ENCODE measurements at regions not wholly inside any gene's neighbourhood (a gene's known extent, or its start where the extent isn't known, plus 50 kb on each side); places are given as distances from the start of the nearest gene placed in this dataset.

GRCh38 chr6:113432521-113433334 is 424.4 kb upstream of the MARCKS start:
- no peak for TF ChIP-seq CTCF (IDR thresholded peaks at IDR 0.05; ENCODE audit: low read depth, low read length, missing control alignments)
- no peak for DNase-seq (ENCODE audit: low read depth)
- H3K4me3 ChIP-seq (ENCODE audit: low read depth, low read length): no peak overlapping the region
- in situ Hi-C loops (cut with HindIII; ENCODE audit: low sequenced_read_pairs): no loop called here

- no peak overlapping the region for H3K4me3 ChIP-seq (ENCODE audit: low read depth, low read length)
- no peak for TF ChIP-seq CTCF (IDR thresholded peaks at IDR 0.05; ENCODE audit: low read depth, low read length, missing control alignments)
- DNase-seq (ENCODE audit: low read depth): no peak
- in situ Hi-C loops (cut with HindIII; ENCODE audit: low sequenced_read_pairs): no loop called here
Observed at GRCh38 chr6:113433335-113433991, 423.7 kb upstream of the MARCKS start.

GRCh38 chr6:113434641-113435040 is 422.5 kb upstream of the MARCKS start:
- DNase-seq (ENCODE audit: low read depth): no peak
- no peak overlapping the region for H3K4me3 ChIP-seq (ENCODE audit: low read depth, low read length)
- TF ChIP-seq CTCF (IDR thresholded peaks at IDR 0.05; ENCODE audit: low read depth, low read length, missing control alignments): no peak
- in situ Hi-C loops (cut with HindIII; ENCODE audit: low sequenced_read_pairs): no loop called here

- no peak overlapping the region for H3K4me3 ChIP-seq (ENCODE audit: low read depth, low read length)
- in situ Hi-C loops (cut with HindIII; ENCODE audit: low sequenced_read_pairs): no loop called here
- TF ChIP-seq CTCF (IDR thresholded peaks at IDR 0.05; ENCODE audit: low read depth, low read length, missing control alignments): no peak
- no peak for DNase-seq (ENCODE audit: low read depth)
Observed at GRCh38 chr6:113437566-113437965, 419.6 kb upstream of the MARCKS start.

GRCh38 chr6:113439866-113440265 is 417.3 kb upstream of the MARCKS start:
- no peak for TF ChIP-seq CTCF (IDR thresholded peaks at IDR 0.05; ENCODE audit: low read depth, low read length, missing control alignments)
- in situ Hi-C loops (cut with HindIII; ENCODE audit: low sequenced_read_pairs): no loop called here
- H3K4me3 ChIP-seq (ENCODE audit: low read depth, low read length): no peak overlapping the region
- DNase-seq (ENCODE audit: low read depth): no peak

GRCh38 chr6:113442040-113442439 is 415.1 kb upstream of the MARCKS start:
- no peak overlapping the region for H3K4me3 ChIP-seq (ENCODE audit: low read depth, low read length)
- in situ Hi-C loops (cut with HindIII; ENCODE audit: low sequenced_read_pairs): no loop called here
- no peak for TF ChIP-seq CTCF (IDR thresholded peaks at IDR 0.05; ENCODE audit: low read depth, low read length, missing control alignments)
- DNase-seq (ENCODE audit: low read depth): no peak

Measured in astrocyte of the cerebellum (primary cell).